ENCODE measurements at regions not wholly inside any gene's neighbourhood (a gene's known extent, or its start where the extent isn't known, plus 50 kb on each side); places are given as distances from the start of the nearest gene placed in this dataset.

DNA sequence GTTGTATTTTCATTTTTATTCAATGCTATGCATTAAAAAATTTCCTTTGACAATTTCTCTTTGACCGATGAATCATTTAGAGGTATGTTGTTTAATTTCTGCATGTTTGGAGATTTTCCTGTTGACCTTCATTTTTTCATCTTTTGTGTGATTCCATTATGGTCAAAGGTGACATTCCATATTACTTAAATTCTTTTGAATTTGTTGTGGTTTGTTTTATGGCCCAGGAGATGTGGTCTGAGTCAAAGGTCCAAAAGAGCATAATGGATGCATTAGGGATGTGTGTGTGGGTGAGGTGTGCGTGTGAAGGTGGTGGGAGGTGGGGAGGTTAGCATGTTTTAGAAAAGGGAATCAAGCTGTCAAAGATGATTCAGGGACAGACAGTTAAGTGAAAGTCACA lies 76.0 kb upstream of the GIMD1 start:
- no peaks in the 10 kb centered on the region for H3K27me3 ChIP-seq

DNA sequence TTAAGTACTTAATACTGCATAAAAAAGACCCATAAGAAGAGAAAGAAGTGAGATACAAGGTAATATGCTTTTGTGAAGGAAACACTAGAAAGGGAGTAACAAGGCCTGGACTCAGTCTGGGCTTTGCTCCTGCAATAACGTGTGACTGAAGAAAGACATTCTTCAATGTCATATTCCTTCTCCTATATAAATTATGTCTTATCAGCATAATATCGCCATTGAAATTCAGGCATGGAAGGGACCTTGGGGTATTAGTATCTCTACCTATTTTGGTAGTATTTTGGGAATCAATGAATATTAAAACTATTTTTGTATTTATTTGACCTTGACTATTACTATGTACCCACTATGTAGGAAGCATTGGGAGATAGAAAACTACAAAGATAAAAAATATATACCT lies 62.2 kb upstream of the GIMD1 start:
- Histone ChIP-seq H3K27me3 (no peaks in the 10 kb centered on the region), H3K9me3 (no peaks in the 10 kb centered on the region), H3K4me1 (no peaks in the 10 kb centered on the region), H3K4me3 (no peak overlapping the region), H3K36me3 (no peaks in the 10 kb centered on the region), H3K27ac (no peak overlapping the region)
- 86 to 88% methylated on average over 2 of the region's 2 CpGs for WGBS, 2 donors
- TF ChIP-seq POLR2A (IDR thresholded peaks at IDR 0.05), result no peak
- no peak for TF ChIP-seq POLR2AphosphoS5 (IDR thresholded peaks at IDR 0.05)
- TF ChIP-seq, protein P1, sequence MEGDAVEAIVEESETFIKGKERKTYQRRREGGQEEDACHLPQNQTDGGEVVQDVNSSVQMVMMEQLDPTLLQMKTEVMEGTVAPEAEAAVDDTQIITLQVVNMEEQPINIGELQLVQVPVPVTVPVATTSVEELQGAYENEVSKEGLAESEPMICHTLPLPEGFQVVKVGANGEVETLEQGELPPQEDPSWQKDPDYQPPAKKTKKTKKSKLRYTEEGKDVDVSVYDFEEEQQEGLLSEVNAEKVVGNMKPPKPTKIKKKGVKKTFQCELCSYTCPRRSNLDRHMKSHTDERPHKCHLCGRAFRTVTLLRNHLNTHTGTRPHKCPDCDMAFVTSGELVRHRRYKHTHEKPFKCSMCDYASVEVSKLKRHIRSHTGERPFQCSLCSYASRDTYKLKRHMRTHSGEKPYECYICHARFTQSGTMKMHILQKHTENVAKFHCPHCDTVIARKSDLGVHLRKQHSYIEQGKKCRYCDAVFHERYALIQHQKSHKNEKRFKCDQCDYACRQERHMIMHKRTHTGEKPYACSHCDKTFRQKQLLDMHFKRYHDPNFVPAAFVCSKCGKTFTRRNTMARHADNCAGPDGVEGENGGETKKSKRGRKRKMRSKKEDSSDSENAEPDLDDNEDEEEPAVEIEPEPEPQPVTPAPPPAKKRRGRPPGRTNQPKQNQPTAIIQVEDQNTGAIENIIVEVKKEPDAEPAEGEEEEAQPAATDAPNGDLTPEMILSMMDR (IDR thresholded peaks at IDR 0.05), result no peak
- no peak for TF ChIP-seq EP300 (IDR thresholded peaks at IDR 0.05)
- DNase-seq (no peak), ATAC-seq (ENCODE audit: low FRiP score in 2 of 2) (no peak)

More for the DNA sequence above, 76.0 kb upstream of the GIMD1 start:
- no peak for DNase-seq
- 84 to 92% methylated on average over 2 of the region's 2 CpGs for WGBS, 2 donors
- TF ChIP-seq POLR2AphosphoS5 (IDR thresholded peaks at IDR 0.05) (no peak), POLR2A (IDR thresholded peaks at IDR 0.05) (no peak), EP300 (IDR thresholded peaks at IDR 0.05) (no peak)
- TF ChIP-seq, protein P1 (IDR thresholded peaks at IDR 0.05), result no peak
- no peak overlapping the region for H3K27ac ChIP-seq
- H3K4me3 ChIP-seq, result no peak overlapping the region
- no peak for ATAC-seq (ENCODE audit: low FRiP score in 2 of 2)
- no peaks in the 10 kb centered on the region for H3K4me1 ChIP-seq
- H3K36me3 ChIP-seq, result no peaks in the 10 kb centered on the region
- no peaks in the 10 kb centered on the region for H3K9me3 ChIP-seq

DNA sequence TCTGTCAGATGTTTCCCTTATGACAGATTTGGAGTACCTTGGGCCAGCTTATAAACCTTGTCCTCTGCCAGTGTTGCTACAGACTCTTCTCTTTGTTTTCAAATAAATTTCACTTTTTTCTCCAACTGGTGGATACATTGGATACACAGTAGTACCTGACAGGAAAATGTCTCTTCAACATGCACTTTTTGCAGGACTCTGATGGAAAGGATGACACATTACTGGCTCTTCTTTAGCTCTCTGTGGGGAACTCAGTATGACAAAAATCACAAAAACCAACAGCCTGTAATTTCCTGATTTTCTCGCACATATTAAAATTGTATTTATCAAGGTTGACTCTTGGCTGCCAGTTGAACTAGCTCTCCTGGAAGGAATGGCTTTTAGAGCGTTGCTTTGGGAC lies 61.3 kb upstream of the GIMD1 start:
- H3K27ac ChIP-seq, result no peak overlapping the region
- no peaks in the 10 kb centered on the region for H3K27me3 ChIP-seq
- H3K4me1 ChIP-seq, result no peaks in the 10 kb centered on the region
- H3K36me3 ChIP-seq, result no peaks in the 10 kb centered on the region
- H3K4me3 ChIP-seq, result no peak overlapping the region
- TF ChIP-seq POLR2A (IDR thresholded peaks at IDR 0.05), result no peak
- TF ChIP-seq, protein P1 (IDR thresholded peaks at IDR 0.05), result no peak
- TF ChIP-seq EP300 (IDR thresholded peaks at IDR 0.05), result no peak
- no peak for TF ChIP-seq POLR2AphosphoS5 (IDR thresholded peaks at IDR 0.05)
- ATAC-seq (ENCODE audit: low FRiP score in 2 of 2) (no peak), DNase-seq (no peak)
- no peaks in the 10 kb centered on the region for H3K9me3 ChIP-seq
- WGBS, 2 donors, result 94 to 100% methylated on average over 2 of the region's 2 CpGs

DNA sequence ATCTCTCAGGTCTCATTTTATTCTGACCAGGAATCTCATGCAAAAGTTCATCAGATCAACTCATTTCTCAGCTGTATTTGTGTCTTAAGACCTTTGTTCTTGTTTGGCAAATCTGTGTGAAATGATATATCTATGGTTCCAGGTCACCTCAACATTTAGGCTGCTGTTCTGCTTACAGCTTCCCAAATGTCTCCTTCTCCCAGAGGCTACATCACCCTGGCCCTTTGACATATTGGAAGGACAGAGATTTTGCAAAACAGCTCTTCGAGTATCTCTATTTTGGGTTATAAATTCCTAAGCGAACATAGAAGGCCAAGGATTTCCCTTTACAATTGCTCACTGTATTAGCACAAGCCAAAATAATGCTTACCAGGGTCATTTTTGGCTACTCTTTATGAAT lies 57.5 kb upstream of the GIMD1 start:
- Histone ChIP-seq H3K9me3 (no peaks in the 10 kb centered on the region), H3K36me3 (no peaks in the 10 kb centered on the region), H3K27ac (no peak overlapping the region), H3K27me3 (no peaks in the 10 kb centered on the region), H3K4me1 (no peaks in the 10 kb centered on the region), H3K4me3 (no peak overlapping the region)
- DNase-seq (no peak), ATAC-seq (ENCODE audit: low FRiP score in 2 of 2) (no peak)
- TF ChIP-seq EP300 (IDR thresholded peaks at IDR 0.05) (no peak), POLR2AphosphoS5 (IDR thresholded peaks at IDR 0.05) (no peak)
- 85 to 89% methylated on average over 2 of the region's 2 CpGs for WGBS, 2 donors

DNA sequence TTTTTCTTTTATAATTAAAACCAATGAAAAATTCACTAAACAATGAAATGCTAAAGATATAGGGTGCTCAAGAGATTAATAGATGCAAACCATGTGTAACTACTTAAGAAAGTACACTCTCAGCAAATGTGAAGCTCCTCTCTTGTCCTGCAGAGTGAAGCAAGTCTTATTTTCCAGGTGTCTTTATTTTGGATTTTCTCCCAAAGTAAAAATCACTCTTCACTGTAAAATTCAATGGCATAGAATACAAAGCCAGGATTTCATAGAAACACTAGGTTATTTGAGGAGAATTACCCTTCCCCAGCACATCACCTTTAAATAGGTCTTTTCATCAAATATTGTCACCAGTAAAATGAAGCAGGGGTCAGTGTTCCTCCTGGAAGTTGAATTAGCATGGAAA lies 57.0 kb upstream of the GIMD1 start:
- H3K9me3 ChIP-seq, result no peaks in the 10 kb centered on the region
- TF ChIP-seq POLR2AphosphoS5 (IDR thresholded peaks at IDR 0.05) (no peak), EP300 (IDR thresholded peaks at IDR 0.05) (no peak), POLR2A (IDR thresholded peaks at IDR 0.05) (no peak)
- TF ChIP-seq, protein P1 (IDR thresholded peaks at IDR 0.05), result no peak
- H3K4me1 ChIP-seq, result no peaks in the 10 kb centered on the region
- no peak overlapping the region for H3K27ac ChIP-seq
- no peaks in the 10 kb centered on the region for H3K36me3 ChIP-seq
- DNase-seq, result no peak
- no peak overlapping the region for H3K4me3 ChIP-seq
- ATAC-seq (ENCODE audit: low FRiP score in 2 of 2), result no peak
- no peaks in the 10 kb centered on the region for H3K27me3 ChIP-seq

Data from upper lobe of left lung (tissue), 6 donors.